ENCODE measurements at regions not wholly inside any gene's neighbourhood (a gene's known extent, or its start where the extent isn't known, plus 50 kb on each side); places are given as distances from the start of the nearest gene placed in this dataset.
"Not testable (repeated sequence)": the region's sequence is repeated elsewhere in the genome, so short reads cannot be mapped to it uniquely, and the experiment has no call there.

DNA sequence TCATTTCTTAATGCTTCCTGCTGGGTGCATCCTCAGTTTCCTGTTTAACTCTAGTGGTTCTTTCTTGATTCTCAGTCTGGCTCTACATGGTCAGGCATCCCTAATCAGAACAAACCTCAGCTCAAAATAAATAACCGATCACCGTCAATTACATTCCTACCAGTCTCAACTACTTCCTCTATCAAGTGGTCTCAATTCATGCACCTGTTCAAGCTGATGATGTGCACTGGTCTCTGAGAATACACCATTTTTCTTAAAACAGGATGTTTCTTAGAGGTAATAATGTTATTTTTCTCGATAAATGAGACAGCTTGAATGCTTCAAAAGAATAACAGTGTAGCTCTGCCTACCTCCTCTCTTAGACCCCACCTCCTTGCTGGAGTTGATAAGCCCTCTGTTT is 420.9 kb downstream of the SOCS6 start:
- no peak for DNase-seq

DNA sequence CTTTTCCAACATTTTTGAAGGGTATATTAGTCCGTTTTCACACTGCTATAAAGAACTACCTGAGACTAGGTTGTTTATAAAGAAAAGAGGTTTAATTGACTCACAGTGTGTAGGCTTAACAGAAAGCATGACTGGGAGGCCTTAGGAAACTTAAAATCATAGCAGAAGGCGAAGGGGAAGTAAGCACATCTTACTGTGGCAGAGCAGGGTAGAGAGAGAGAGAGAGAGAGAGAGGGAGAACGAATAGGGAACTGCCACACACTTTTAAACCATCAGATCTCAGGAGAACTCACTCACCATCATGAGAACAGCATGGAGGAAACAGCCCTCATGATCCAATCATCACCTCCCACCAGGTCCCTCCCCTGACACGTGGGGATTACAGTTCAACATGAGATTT is 420.3 kb downstream of the SOCS6 start:
- DNase-seq: no peak

DNA sequence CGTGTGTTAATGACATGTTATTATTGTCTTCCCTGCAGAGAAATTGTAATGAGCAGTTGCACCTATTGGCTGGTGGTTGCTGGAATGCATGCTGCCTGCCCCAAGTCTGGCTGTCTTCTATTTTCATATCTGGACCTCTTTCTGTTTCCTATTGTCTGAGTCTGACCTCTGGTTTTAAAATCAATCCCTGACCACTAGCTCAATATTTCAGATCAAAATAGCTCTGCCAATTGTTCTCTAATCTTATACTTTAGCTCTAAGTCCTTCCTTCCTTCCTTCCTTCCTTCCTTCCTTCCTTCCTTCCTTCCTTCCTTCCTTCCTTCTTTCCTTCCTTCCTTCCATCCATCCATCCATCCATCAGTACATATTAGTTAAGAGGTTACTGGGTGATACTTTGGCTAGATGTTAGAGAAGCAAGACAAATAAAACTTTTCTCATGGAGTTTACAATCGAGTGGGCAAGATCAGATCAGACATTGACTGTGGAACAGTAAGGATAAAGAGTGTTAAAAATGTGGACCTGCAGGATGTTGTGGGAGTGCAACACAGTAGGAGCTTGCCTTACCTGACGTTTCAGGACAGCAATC is 417.1 kb downstream of the SOCS6 start:
- DNase-seq: no peak

DNA sequence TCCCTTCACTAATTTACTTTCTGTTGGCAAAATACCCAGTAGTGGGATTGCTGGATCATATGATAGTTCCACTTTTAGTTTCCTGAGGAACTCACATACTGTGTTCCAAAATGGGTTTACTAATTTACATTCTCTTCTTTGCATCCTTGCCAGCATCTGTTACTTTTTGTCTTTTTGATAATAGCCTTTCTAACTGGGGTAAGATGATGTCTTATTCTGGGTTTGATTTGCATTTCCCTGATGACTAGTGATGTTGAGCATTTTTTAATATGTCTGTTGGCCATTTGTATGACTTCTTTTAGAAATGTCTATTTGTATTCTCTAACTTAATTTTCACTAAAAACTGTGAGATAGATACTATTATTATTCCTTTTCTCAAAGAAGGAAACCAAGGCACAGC is 411.7 kb downstream of the SOCS6 start:
- no peak for DNase-seq

DNA sequence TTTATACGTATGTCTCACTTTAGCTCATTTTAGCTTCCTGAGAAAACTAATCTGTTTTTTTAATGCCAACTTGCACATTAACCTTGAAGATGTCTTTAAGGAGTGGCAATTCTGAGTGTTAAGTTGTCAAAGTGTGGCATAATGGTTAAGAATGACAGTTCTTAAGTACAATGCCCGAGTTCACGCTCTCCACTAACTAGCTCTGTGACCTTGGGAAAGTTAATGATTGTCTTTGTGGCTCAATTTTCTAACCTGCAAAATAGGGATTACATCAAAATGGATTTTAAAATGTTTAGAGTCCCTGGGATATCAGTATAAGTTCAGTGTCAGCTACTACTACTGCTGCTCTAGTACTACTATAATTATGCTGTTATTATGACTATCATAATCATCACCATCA is 409.7 kb downstream of the SOCS6 start:
- DNase-seq: no peak

DNA sequence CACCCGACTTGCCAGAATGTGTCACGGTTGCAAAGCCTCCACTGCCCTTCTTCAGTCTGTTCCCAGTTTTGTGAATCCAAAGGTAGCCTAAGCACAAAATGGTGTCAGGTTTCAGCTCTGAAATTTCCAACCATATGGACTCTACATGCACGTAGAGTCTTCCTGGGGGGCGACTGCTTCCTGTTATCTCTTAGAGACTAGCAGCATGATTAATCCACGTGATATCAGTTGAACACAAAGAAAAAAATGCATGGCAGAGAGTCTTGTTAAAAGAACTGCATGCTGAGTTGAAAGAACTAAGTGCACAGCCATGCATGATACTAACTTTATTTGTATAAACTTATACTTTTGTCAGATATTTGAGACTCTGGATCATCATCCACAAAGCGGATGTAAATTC is 404.4 kb downstream of the SOCS6 start:
- no peak for DNase-seq

DNA sequence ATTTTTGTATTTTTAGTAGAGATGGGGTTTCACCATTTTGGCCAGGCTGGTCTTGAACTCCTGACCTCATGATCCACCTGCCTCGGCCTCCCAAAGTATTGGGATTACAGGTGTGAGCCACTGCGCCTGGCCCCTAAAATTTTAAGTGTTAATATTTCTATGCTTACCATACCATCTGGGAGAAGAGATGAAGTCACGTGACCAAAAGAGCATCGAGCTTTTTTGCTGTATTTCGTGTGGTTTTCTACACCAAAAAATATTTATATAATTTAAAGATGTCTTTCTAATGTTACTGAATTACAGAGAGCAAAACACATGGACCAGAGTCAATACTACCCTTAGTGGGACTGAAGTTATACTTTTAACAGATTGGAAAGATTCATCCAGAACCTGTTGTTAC is 400.9 kb downstream of the SOCS6 start:
- DNase-seq: not testable (repeated sequence)

DNA sequence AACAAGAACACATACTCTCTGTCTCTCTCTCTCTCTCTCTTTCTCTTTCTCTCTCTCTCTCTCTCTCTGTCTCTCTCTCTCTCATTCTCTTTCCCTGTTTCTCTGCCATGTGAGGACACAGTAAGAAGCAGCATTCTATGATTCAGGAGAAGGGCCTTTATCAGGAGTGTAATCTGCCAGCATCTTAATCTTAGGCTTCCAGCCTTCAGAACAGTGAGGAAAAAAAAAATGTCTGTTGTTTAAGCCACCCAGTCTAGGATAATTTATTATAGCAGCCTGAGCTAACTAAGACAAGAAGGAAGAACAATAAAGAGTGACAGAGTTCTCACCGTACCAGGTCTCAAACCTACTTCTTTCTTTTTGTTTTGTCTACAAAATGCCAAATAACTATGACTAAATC is 399.4 kb downstream of the SOCS6 start:
- DNase-seq: no peak

DNA sequence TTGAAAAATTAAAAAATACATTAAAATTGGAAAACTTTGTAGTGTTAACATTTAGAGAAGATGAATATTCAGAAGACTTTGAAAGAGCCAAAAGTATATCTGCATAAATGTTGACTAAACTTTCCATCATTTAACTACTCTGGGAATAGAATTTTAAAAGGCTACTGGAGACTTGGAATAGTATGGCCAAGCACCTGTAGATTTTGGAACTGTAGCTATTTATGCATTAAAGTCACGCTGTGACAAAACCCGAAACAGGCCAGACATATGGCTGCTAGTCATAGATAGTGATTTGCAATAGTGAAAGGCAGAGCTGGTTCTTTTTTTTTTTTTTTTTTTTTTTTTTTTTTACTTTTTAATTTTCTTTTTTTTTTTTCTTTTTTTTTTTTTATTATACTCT is 396.0 kb downstream of the SOCS6 start:
- DNase-seq: no peak

DNA sequence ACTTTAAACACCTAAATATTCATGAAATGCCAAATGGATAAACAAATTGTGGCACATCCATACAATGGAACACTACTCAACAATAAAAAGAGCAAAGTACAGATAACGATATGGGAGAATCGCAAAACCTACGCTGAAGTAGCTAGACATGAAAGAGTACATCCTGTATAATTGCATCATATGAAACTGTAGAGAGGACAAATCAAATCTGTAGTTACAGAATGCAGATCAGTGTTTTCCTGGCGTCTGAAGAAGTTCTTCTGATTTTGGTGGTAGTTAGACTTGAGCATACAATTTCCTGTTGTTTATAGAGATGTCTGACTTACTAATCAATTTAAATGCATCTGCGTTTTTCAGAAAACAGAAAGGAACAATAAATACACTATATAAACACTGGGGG is 394.4 kb downstream of the SOCS6 start:
- DNase-seq: no peak

DNA sequence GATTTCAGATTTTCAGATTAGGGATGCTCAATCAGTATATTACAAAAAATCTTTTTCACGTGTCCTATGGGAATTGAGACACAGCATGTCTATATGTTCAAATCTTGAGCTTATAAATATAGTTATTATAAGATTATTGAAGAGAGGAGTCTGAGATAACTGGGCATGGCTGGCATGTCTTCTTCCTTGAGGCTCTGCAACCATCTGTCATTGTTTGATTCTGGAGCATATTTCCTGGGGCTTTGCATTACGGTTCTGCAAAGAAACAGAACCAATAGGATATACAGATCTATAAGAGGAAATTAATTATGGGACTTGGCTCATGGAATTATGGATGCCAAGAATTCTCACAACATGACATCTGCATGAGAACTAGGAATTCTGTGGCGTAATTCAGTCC is 386.1 kb downstream of the SOCS6 start:
- DNase-seq: no peak

DNA sequence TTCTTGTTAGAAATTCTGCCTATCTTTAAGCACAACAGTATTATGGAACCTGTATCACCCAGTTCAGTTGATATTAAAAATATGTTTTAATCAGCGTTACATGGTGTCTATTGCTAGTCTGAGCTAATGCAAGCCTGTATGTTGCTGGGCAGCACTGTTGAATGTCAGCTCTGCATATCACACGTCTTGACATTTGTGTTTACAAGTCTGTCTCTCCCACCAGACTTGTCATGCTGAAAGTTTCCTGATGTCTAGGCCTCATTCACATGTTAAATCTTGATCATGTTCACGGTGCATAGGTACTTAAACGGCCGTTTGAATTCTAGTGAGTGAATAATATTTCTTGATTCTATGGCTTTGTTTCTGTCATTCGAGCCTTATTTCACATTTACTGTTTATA is 385.0 kb downstream of the SOCS6 start:
- DNase-seq: no peak

DNA sequence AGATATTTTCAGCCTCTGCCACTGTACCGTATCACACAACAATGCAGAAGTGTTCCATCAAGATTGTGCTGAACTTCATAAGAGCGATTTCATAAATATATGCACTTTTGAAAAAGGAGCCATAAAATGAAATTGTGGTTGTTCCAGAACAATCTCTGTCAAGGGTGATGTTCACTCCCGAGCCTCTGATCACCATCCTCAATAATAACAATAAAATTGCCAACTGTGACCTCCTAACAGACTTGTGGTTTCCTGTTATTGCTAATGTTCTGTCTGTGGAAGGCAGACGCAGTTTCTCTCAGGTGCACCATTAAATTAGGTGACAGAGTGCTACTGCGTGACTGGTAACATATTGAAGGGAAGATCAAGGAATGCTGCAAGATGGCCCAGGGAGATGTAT is 383.7 kb downstream of the SOCS6 start:
- DNase-seq: peak; percentile 26

DNA sequence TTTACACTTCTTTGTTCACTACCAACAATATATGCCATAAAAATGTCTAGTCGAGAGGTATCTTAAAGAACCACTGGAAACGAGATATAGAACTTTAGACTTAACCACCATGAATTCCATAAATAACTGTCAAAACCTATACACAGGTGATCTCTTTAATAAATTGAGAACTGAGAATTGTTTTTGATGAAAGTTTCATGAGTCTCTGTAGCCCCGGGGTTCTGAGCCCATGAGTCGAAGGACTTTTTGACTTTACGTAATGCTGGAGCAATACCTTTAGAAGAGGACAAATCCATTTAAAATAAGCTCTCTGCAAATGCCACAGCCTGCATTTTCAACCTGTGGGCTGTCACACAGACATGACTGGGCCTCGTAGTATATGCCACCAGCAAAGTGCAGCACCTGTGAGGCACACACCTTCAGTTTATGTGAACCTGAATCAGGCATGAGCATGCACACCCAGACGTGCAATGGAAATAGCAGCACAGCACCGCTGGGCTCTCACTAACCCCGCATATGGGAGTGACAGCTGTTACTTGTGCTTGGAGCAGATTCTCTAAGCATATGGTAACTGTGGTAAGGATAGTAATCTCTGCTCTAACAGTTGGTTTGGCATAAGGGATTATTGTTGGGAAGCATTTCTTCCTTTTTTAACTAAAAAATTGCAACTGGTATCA is 383.2 kb downstream of the SOCS6 start:
- DNase-seq: peak; percentile 19

DNA sequence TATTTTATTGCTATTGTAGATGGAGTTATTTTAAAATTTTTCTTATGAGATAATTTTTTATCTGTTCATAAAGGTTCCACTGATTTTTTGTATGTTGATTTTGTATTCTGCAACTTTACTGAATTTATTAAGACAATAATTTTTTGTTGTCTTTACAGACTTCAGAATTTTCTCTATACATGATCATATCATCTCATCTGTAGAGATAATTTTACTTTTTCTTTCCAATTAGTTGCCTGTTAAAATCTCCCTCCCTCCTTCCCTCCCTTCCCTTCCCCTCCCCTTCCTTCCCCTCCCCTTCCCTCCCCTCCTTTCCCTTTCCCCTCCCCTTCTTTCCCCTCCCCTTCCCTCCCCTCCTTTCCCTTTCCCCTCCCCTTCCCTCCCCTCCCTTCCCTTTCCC is 378.1 kb downstream of the SOCS6 start:
- DNase-seq: no peak

DNA sequence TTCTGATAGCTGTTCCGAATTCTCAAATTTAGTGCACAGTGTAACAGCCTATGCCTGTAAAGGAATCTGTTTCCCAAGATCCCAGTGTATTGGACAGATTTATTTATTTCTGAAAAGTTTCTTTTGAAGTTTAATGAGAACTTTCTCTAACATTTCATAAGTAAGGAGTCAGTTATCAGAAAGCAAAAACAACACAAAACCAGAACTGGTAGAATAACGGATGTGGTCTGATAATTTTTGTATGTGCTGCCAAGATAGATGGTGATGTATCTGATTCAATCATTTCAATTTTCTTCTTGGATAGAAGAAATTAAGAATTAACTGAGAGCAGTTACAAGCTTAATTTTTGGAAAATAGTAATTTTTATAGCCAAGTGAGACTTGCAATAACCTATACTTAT is 374.3 kb downstream of the SOCS6 start:
- DNase-seq: no peak

DNA sequence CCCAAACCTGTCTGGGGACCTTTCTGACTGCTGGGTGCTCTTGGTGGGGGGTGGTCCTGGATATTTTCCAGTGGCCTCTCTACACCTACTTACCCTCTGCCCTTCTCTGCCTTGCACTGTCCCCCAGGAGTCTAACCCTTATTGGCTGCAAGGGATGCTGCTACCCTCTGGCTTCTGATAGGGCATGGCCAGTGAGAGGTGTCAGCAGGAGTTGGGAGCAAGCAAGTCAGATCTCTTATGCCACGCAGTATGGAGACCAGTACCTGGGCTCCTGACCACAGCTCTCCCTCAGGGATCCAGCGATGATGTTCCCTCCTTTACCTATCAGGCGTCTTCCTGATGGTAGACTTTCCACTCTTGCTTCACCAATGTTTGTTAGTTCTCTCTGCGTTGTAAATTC is 373.7 kb downstream of the SOCS6 start:
- DNase-seq: no peak

DNA sequence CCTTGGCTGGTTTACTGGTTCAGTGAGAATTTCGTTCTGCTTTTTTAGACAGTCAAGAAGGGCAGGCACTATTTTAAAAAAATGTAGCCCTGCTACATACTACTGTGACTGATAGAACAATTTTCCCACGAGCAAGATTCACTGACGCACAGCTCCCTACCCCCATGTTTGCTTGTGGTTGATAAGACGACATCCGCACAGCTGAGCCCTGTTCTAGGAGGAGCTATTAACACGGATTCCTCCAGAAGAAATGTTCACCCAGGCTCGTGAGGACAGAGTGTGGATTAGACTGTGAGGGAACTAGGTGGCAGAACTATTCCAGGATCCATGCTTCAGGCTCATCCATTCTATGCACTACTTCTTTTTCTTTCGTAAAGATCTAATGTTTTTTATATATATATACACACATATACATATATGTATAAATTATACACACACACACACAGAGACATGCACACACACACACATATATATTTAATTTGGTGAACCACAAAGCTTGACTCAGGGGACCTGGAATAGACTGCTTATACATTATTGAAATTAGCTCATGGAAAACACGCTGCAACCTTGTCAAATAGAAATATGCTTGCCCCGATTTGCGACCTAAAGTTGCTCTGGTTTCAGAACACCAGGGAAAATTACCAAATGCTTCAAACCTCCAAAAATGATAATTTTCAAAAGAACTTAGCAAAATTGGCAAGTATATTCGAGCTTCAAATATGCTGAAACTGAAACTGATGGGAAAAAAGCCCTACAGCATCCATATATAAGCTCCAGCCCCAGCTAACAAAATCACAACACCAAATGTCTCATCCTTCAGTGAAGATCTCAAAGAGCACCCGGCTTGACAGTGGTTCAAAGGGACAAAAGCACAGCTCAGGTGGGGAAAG is 370.4 kb downstream of the SOCS6 start:
- peak; percentile 53 for DNase-seq

DNA sequence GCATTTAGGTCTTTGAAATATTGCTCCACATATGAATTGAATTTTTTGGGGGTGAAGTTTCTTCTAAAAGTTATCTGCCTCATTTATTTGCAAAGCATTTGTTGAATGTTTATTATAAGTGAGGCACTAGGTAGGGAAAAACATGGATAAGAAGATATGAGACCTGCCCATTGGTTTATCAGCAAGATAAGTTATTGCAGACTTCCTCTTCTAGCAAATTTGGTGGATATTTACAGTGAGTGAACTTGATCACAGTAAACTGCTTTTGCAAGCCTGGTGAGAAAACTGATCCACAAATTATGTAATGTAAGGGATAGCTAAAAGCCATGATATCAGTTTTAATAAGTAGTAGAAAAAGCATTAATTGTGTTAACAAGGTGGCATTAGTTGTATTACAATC is 364.8 kb downstream of the SOCS6 start:
- no peak for DNase-seq

DNA sequence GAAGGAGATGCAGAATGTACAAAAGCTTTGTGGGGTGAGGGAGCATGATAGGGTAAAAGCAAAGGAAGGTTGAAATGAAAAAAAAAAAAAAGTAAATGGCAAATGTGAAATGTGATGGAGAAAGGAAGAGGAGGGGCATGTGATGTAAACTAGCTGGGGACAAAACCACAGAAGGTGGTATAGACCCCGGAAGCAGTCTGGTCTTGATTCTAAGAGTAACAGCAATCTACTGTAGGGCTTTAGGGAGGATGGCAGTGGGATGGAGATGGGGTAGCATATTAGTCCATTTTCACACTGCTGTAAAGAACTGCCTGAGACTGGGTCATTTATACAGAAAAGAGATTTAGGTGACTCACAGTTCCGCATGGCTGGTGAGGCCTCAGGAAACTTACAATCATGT is 362.0 kb downstream of the SOCS6 start:
- no peak for DNase-seq

DNA sequence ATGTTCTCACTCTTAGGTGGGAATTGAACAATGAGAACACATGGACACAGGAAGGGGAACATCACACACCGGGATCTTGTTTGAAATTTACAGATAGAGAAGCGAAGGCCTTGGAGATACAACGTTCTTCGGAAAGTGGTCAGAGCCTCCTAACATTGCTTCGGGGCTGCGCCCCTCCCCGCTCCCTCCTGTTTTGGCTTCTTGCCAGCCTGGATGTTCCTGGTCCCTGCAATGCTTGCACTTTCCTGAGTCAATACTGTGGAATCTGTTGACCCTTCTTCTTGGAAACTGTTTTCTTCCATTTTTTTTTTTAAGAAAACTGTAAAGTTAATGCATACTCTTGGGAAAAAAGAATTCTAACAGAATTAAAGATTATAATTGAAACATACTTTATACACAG is 360.8 kb downstream of the SOCS6 start:
- no peak for DNase-seq

DNA sequence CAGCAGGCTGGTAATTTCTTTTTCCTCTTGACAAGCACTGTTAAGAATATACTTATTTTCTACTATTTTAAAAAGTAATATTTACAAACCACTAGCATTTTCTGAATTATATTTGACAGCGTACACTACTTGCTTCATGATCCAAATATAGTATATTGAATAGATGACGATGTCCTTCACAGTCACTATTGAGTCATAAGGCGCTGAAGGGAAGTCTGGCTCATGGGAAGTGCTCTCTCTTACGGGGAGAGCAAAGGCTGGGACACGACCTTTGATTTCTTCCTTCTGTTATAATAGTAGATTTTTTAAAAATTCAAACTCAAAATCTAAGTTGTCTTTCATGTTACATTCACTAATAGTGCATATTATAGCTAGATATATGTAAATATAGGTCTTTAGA is 357.1 kb downstream of the SOCS6 start:
- no peak for DNase-seq

DNA sequence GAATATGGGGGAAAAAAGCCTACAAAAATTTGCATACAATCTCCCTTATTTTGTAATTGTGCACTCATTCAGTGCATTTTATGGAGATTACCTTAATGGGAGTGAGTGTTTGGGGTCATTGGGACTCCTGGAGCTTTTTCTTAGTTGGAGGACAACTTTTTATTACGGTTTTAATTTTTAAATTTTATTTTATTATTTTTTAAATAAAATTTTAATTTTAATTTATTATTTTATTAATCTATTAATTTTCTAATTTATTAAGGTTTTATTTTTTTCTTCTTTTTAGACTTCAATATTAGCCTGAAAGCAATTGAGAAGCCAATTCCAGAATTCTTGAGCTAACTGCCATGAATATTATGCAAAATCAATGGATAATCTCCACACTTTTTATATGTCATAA is 355.0 kb downstream of the SOCS6 start:
- DNase-seq: no peak

DNA sequence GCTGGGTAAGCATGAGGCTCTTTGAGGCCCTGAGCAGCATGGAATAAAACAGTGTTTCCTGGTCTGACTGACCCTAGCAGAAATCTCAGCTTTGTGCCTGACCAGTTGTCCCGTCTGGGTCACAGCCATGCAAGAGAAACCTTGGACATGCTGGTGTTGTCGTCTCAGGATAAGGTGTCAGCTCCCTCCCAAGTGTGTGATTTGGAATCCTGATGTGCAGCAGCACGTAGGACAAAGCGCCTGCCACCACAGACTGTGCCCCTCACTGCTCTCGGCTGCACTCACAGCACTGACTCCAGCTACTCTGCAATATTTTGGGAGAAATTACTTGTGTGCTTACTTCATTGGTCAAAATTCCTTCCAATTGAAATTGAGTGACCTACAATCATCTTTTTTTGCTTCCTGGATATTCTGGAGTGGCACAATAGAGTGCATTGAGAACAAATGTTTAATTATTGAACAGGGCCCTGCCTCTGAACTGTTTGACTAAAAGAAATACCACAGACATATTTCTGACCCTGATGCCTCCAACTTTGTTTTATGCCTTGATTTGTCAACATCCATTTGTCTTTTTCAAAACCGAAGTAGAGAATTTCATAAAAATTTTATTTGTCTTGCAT is 352.4 kb downstream of the SOCS6 start:
- no peak for DNase-seq
